HPDE6-E6E7 (cell line): ENCODE measurements at regions not wholly inside any gene's neighbourhood (a gene's known extent, or its start where the extent isn't known, plus 50 kb on each side); places are given as distances from the start of the nearest gene placed in this dataset.

Source experiments
- DNase-seq: peaks from one replicate; pipeline ENCODE4 v3.0.0; 2011; ENCODE audit warnings: missing footprints; ENCODE audit errors: extremely low spot score

DNA sequence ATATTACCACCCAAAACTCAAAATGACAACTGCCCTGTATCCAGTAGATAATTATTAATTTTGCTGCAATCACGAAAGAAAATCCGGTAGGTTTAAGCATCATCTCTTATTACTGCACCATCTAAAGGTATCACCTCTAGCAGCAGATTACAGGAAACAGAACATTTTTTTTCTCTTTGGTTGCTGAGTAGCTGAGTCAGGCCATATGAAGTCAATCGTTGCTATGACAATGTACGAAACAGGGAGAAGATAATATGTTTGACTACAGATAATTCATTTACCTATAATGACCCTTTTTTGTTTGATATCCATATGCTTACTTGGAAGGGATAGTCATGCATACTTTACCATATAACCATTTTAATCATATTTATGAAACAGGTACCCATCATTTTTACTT lies 831.6 kb upstream of the CHAC2 start:
- no peak for DNase-seq

DNA sequence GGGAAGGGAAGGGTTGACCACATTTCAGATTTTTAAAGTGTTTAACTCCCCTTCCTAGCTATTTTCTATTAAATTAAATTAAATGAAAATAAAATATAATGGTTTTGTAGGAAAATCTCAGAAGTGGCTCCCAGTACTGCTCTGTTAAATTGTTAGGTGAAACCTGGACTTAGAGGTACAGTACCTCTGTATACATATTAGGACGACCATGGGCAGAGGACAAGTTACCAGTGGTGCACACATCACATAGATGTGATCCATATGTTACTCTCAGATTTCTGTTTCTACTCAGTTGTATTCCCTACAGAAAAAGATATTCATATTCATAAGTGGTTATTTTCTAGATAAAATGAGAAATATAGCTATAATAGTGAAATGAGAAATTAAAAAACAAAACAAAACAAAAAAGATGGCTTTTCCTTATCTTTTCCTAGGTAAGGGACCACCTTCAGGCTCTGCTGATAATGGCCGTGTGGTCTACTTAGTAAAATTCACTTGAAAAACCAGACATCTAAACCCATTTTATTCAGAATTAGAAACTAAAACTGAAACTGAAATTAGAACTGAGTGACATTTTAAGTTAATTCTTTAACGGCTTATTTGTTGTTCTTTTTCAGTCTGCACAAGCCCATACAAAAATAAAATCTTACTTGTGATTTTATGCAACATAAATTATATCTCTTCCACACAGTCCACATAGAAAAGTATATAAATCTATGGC lies 832.5 kb upstream of the CHAC2 start:
- DNase-seq: no peak

DNA sequence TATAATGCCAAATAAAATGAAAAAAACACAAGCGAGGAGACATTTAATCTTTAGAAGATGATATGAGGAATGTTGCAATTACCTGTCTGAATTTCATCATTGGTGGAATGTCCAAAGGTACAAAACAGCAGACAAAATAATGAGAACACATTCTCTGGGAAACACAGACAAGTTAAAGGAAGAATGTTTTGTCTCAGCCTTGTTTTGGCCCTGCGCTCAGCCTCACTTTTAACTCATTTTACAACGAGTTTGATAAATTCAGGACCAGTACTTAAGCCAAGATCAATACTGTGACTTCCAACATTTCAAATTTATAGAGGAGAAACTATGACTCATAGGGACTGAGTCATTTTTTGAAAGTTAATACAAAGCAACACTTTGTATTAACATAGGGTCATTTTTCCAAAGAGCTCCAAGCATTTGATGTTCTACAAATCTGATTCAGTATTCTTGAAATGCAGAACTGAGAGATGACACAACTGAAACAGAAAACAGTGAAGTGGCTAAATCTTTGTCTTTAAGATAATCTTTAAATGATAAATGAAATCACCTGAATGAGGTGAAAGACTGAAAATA lies 833.2 kb upstream of the CHAC2 start:
- peak; percentile 14 for DNase-seq

DNA sequence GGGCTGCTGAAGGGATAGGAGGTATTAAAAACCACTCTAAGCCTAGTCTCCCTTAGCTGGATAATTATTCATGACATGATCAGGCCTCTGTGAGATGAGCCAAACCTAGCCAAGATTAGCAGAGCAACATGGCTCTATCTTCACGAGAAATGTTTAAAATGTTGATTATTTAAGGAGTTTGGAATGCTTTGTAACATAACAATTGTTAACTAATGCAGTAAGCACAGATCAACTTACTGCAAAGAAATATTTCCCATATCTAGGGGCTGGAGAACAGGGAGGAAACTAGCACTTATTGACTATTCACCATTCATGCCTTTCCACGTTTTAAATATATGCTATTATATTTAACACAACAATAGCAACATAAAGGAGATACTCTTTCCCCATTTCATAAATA lies 833.7 kb upstream of the CHAC2 start:
- DNase-seq: no peak

DNA sequence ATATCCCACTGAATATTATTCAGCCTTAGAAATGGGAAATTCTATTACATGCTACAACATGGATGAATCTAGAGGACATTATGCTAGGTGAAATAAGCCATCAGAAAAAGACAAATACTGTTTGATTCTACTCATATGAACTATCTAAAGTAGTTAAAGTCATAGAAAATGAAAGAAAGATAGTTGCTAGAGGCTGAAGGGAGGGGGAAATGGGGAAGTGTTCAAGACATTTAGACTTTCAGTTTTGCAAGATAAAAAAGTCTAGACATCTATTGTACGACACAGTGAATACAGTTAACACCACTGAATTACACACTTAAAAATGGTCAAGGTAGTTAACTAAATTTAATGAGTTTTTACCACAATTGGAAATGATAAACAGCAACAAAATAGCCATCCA lies 835.9 kb upstream of the CHAC2 start:
- no peak for DNase-seq

GRCh38 chr2:52929412-52929811 lies 838.2 kb upstream of the CHAC2 start:
- no peak for DNase-seq

- no peak for DNase-seq
Measured at GRCh38 chr2:52919673-52920072, 847.9 kb upstream of the CHAC2 start.

DNA sequence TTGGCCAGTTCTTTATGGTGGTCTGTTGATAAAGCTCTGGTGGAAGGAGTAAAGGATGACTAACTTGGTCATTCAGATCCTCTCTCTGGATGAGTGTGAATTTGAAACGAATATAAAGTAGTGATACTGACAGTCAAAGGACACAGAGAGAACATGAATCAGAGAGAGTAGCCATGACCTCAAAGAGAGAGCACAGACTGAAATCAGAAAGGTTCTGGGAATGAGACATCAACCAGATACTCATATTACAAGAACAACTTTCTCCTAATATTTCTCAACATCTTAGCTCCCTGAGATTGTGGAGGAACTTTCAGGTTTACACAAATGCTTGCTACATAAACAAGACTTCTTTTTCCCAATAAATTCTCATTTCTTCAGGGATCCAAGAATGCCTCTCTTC lies 849.1 kb upstream of the CHAC2 start:
- DNase-seq: no peak

DNA sequence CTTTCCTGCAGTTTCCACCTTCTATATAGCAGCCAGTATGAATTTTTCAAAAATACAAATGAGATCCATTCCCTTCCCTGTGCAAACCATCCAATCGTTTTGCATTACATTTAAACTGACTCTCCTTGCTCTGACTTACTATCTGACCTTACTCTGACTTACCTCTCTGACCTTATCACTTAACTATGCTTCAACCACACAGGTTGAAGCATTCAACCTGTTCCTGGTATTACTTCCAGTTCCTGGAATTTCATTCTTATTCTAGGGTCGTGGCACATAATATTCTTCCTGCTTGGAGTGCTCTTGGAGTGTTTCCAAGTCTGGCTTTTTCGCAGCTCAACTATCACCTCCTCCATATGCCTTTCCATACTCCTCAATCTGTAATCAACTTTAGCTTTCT lies 850.6 kb upstream of the CHAC2 start:
- no peak for DNase-seq

DNA sequence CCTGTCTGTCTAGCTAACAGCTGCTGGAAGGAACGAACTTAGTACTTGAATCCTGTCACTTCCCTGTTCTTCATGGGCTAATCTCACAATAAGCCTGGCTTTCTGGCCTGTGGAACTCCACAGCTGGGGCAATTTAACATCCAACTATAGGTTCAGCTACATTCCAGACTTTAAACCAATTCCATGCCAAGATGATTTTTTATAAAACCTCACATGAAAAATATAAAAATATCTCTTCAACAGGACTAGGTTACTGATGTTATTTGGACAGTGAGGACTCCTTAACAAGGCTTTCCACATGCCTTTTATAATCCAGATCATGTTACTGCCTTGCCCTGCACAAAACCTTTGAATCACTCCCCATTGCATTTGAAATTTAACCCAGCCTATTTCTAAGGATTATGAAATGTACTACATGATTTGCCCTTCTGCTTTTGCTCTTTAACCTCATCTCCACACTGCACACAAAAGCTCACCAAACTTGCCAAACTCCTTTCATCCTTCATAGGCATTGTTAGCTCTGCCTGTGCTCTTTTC lies 863.2 kb upstream of the CHAC2 start:
- DNase-seq: no peak

DNA sequence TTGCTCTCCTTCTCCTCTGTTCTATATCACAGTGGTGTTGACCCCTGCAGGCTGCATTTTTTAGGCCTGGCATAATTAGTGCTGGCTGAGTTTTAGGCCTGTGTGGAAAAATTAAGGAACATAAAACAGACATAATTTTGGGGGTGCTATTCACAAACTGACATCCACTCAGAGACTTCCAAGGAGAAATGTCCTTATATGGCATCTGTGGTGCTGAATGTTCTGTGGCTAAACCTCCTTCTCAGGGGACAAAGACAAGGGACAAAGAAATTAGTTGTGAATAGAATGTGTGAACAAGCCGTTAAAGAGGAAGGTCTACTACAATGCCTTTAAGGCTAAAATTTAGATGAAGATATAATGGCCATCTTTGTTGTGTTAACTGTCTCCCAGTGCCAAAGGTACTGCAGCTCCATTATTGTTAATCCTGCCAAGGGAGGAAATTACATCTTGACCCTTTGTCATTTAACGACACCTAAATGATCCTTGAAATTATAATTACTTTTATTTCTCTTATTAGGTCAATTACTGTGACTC lies 870.0 kb upstream of the CHAC2 start:
- no peak for DNase-seq

- DNase-seq: no peak
Measured at GRCh38 chr2:52895726-52896340, 871.8 kb upstream of the CHAC2 start.

DNA sequence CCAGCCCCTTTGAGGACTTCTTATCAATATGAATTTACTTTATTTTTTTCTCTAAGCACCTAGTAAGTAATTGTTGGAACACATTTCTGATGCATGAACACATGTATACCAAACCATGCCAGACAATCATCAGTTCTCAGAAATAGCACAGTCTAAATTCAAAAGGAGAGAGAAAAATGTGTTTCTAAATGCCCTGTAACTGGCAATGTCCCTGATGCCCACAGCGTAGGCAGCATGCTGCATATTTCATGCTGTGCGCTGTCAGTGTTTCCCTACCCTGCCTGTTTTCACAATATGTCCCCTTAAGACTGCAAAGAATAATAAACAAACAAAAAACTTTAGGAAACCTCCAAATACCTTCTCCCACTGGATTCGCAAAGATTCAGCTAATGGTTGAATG lies 881.0 kb upstream of the CHAC2 start:
- no peak for DNase-seq

- no peak for DNase-seq
Measured at GRCh38 chr2:52884761-52885352, 882.7 kb upstream of the CHAC2 start.

GRCh38 chr2:52882974-52883373 lies 884.6 kb upstream of the CHAC2 start:
- DNase-seq: no peak

GRCh38 chr2:52881606-52882005 lies 886.0 kb upstream of the CHAC2 start:
- peak; percentile 16 for DNase-seq

DNA sequence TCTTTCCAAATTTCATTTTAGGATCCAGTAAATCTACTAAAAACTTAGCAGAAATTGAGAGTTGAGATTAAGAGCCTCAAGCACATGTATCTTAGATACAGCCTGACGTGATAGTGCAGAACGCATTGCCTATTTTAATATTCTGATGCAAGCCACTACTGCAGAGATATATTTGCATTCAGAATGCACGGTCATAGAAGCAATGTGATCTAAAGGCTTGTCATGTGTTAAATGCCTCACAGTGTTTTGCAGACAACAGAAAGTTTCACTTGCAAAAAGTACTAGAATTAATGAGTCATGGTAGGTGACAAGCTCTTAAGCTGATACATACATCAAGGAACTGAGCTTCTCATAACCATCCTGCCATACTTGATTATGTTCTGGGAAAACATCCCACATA lies 886.7 kb upstream of the CHAC2 start:
- no peak for DNase-seq

DNA sequence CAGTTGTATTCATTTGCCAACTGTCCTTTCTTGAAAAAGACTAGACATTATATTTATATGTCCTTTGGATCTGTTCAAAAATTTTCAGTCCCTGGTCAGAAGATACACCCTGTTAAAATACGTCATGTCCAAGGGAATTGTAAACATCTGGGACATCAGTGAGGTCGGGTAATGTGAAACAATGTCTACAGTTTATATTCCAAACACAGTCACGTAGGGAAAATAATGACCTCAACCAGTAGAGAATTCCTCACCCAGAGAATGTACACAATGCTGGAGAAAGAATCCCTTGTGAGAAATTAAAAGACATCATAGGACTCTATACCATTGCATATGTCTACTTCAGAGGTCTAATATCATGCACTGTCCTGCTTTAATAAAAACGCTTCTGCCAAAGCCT lies 888.0 kb upstream of the CHAC2 start:
- no peak for DNase-seq

GRCh38 chr2:52877703-52878102 lies 889.9 kb upstream of the CHAC2 start:
- no peak for DNase-seq

DNA sequence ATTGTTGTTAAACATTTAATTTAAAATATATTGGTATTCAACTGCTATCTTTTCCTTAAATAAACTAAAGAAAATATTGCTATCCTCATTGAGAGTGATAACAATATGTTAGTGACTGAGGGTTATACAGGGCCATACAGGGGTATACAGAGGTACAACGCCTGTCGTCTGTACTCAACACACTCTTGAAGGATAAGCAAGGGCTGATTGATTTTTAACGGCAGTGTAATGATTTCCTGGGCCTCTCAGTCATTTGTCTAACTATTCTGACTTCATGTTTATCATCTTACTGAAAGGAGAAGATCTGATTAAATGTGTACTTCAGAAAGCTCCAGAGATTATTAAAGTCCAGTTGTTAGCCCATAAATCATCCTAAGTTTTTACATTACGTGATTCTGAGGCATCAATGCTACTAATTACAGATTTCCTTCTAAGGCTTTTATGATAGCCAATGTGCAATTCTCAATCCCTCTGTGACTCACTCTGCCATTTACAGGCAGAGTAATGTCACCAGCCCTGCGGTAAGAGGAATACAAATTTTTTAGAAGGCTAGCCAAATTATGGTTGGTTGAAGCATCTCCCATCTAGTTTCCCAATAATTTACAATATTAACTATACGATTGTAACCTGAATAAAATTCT lies 893.0 kb upstream of the CHAC2 start:
- no peak for DNase-seq

DNA sequence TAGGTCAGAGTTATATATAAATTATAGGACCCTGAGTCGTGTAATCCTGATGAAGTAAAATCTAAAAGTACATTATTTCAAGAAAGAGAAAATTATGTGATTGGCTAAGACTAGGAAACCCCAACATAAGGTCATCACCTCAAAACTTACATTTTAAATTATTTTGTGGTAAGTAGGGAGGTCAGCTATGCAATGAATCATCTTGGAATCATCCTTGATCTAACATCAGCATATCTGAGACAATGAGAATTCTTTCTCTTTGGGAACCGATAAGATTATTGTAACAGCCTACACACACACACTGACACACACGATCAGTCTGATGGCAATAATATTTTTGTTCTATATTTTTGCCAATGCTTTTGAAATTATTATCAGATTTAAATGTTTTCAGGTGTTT lies 904.8 kb upstream of the CHAC2 start:
- no peak for DNase-seq

DNA sequence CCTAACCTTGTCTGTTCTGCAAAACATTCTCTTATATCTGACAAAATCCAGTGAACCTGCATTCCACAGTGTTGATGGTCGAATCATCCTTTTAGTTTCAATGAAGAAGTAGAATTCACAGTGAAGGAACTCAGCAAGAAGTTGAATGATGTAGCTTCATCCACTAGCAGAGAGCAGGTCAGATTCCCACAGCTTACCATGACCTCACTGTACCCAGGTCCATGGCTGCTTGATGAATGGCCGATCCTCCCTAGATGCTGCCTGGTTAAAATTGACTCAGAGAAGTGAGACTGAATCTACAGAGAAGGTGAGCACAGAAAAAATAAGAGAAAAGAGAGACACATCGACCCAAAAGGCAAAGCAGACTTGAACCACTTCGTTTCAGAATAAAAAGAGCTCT lies 906.0 kb upstream of the CHAC2 start:
- no peak for DNase-seq
